ENCODE measurements at regions not wholly inside any gene's neighbourhood (a gene's known extent, or its start where the extent isn't known, plus 50 kb on each side); places are given as distances from the start of the nearest gene placed in this dataset.
"Not testable (repeated sequence)": the region's sequence is repeated elsewhere in the genome, so short reads cannot be mapped to it uniquely, and the experiment has no call there.

GRCh38 chr3:195637473-195638233 lies 53.9 kb upstream of the APOD start:
- H3K9me3 ChIP-seq (ENCODE audit: control insufficient read depth, low read length); H3K14ac ChIP-seq (ENCODE audit: low read length in 2 of 2); H3K79me1 ChIP-seq (replicated peaks; ENCODE audit: low read length, poor library complexity, severe bottlenecking); H3K23ac ChIP-seq (ENCODE audit: low read length in 2 of 2); H3K4ac ChIP-seq (ENCODE audit: low read depth in 1 of 2, low read length in 2 of 2); H3K9ac ChIP-seq (ENCODE audit: low read length); H2BK15ac ChIP-seq (ENCODE audit: low read depth, poor library complexity, severe bottlenecking); H4K8ac ChIP-seq (ENCODE audit: low read length); H2BK5ac ChIP-seq (ENCODE audit: low read depth, low read length, poor library complexity, severe bottlenecking); H2AK5ac ChIP-seq (ENCODE audit: low read length, severe bottlenecking); H2BK120ac ChIP-seq (ENCODE audit: low read depth, low read length); H2BK12ac ChIP-seq (ENCODE audit: low read length in 2 of 2); H3K27ac ChIP-seq (ENCODE audit: low read length, poor library complexity, severe bottlenecking); H2AFZ ChIP-seq (ENCODE audit: low read depth, low read length); H3K27me3 ChIP-seq (ENCODE audit: control insufficient read depth in 1 of 2, insufficient read depth in 1 of 2, low read length in 2 of 2); DNase-seq; H3K18ac ChIP-seq (ENCODE audit: low read depth in 1 of 2, low read length in 2 of 2); H3K4me1 ChIP-seq (ENCODE audit: control insufficient read depth, insufficient read depth, low read depth, low read length); H3K4me3 ChIP-seq (ENCODE audit: insufficient read depth in 1 of 2, low read depth in 1 of 2, low read length in 2 of 2); H3K36me3 ChIP-seq (ENCODE audit: control insufficient read depth in 1 of 2, insufficient read depth in 2 of 2, low read depth in 1 of 2, low read length in 2 of 2); H3K4me2 ChIP-seq (ENCODE audit: low read length, poor library complexity, severe bottlenecking); H4K91ac ChIP-seq (ENCODE audit: low read length): not testable (repeated sequence)
- 85% methylated on average over 3 of the region's 15 CpGs for WGBS

- not testable (repeated sequence) for H2AK5ac ChIP-seq (ENCODE audit: low read length, severe bottlenecking); H2BK12ac ChIP-seq (ENCODE audit: low read length in 2 of 2); H3K23ac ChIP-seq (ENCODE audit: low read length in 2 of 2); H3K4me3 ChIP-seq (ENCODE audit: insufficient read depth in 1 of 2, low read depth in 1 of 2, low read length in 2 of 2); H3K4me2 ChIP-seq (ENCODE audit: low read length, poor library complexity, severe bottlenecking); H3K4ac ChIP-seq (ENCODE audit: low read depth in 1 of 2, low read length in 2 of 2); H3K27me3 ChIP-seq (ENCODE audit: control insufficient read depth in 1 of 2, insufficient read depth in 1 of 2, low read length in 2 of 2); H2BK120ac ChIP-seq (ENCODE audit: low read depth, low read length); H3K4me1 ChIP-seq (ENCODE audit: control insufficient read depth, insufficient read depth, low read depth, low read length); H2BK15ac ChIP-seq (ENCODE audit: low read depth, poor library complexity, severe bottlenecking); H3K9ac ChIP-seq (ENCODE audit: low read length); H3K18ac ChIP-seq (ENCODE audit: low read depth in 1 of 2, low read length in 2 of 2); H4K91ac ChIP-seq (ENCODE audit: low read length); H2BK5ac ChIP-seq (ENCODE audit: low read depth, low read length, poor library complexity, severe bottlenecking); H2AFZ ChIP-seq (ENCODE audit: low read depth, low read length); H3K9me3 ChIP-seq (ENCODE audit: control insufficient read depth, low read length); H3K27ac ChIP-seq (ENCODE audit: low read length, poor library complexity, severe bottlenecking); DNase-seq; H3K79me1 ChIP-seq (replicated peaks; ENCODE audit: low read length, poor library complexity, severe bottlenecking); H3K14ac ChIP-seq (ENCODE audit: low read length in 2 of 2); H3K36me3 ChIP-seq (ENCODE audit: control insufficient read depth in 1 of 2, insufficient read depth in 2 of 2, low read depth in 1 of 2, low read length in 2 of 2); H4K8ac ChIP-seq (ENCODE audit: low read length)
- WGBS: 93% methylated on average over 5 of the region's 7 CpGs
These were observed 53.3 kb upstream of the APOD start for GRCh38 chr3:195637011-195637410.

- not testable (repeated sequence) for H3K4ac ChIP-seq (ENCODE audit: low read depth in 1 of 2, low read length in 2 of 2); H3K4me2 ChIP-seq (ENCODE audit: low read length, poor library complexity, severe bottlenecking); H2AK5ac ChIP-seq (ENCODE audit: low read length, severe bottlenecking); H3K36me3 ChIP-seq (ENCODE audit: control insufficient read depth in 1 of 2, insufficient read depth in 2 of 2, low read depth in 1 of 2, low read length in 2 of 2); H3K23ac ChIP-seq (ENCODE audit: low read length in 2 of 2); H3K18ac ChIP-seq (ENCODE audit: low read depth in 1 of 2, low read length in 2 of 2); H3K27ac ChIP-seq (ENCODE audit: low read length, poor library complexity, severe bottlenecking); H3K4me1 ChIP-seq (ENCODE audit: control insufficient read depth, insufficient read depth, low read depth, low read length); H2BK120ac ChIP-seq (ENCODE audit: low read depth, low read length); H2AFZ ChIP-seq (ENCODE audit: low read depth, low read length); H3K79me1 ChIP-seq (replicated peaks; ENCODE audit: low read length, poor library complexity, severe bottlenecking); H3K14ac ChIP-seq (ENCODE audit: low read length in 2 of 2); H4K8ac ChIP-seq (ENCODE audit: low read length); H3K9me3 ChIP-seq (ENCODE audit: control insufficient read depth, low read length); H3K27me3 ChIP-seq (ENCODE audit: control insufficient read depth in 1 of 2, insufficient read depth in 1 of 2, low read length in 2 of 2); H3K9ac ChIP-seq (ENCODE audit: low read length); H2BK12ac ChIP-seq (ENCODE audit: low read length in 2 of 2); H4K91ac ChIP-seq (ENCODE audit: low read length); DNase-seq; H2BK15ac ChIP-seq (ENCODE audit: low read depth, poor library complexity, severe bottlenecking); H2BK5ac ChIP-seq (ENCODE audit: low read depth, low read length, poor library complexity, severe bottlenecking)
- peak overlapping the region in 1 of 2 experiments; percentile 44 for H3K4me3 ChIP-seq (ENCODE audit: insufficient read depth in 1 of 2, low read depth in 1 of 2, low read length in 2 of 2)
- 94% methylated on average over 11 of the region's 21 CpGs for WGBS
These were observed 52.4 kb upstream of the APOD start for GRCh38 chr3:195635898-195636685.

- H2BK12ac ChIP-seq (ENCODE audit: low read length in 2 of 2); H2AFZ ChIP-seq (ENCODE audit: low read depth, low read length); H3K36me3 ChIP-seq (ENCODE audit: control insufficient read depth in 1 of 2, insufficient read depth in 2 of 2, low read depth in 1 of 2, low read length in 2 of 2); H3K9ac ChIP-seq (ENCODE audit: low read length); H3K27ac ChIP-seq (ENCODE audit: low read length, poor library complexity, severe bottlenecking); H3K23ac ChIP-seq (ENCODE audit: low read length in 2 of 2); H3K79me1 ChIP-seq (replicated peaks; ENCODE audit: low read length, poor library complexity, severe bottlenecking); H3K4me1 ChIP-seq (ENCODE audit: control insufficient read depth, insufficient read depth, low read depth, low read length); H3K14ac ChIP-seq (ENCODE audit: low read length in 2 of 2); H2BK5ac ChIP-seq (ENCODE audit: low read depth, low read length, poor library complexity, severe bottlenecking); H3K4me2 ChIP-seq (ENCODE audit: low read length, poor library complexity, severe bottlenecking); H2BK15ac ChIP-seq (ENCODE audit: low read depth, poor library complexity, severe bottlenecking); H2AK5ac ChIP-seq (ENCODE audit: low read length, severe bottlenecking); H4K8ac ChIP-seq (ENCODE audit: low read length); H3K9me3 ChIP-seq (ENCODE audit: control insufficient read depth, low read length); H3K18ac ChIP-seq (ENCODE audit: low read depth in 1 of 2, low read length in 2 of 2); H3K4me3 ChIP-seq (ENCODE audit: insufficient read depth in 1 of 2, low read depth in 1 of 2, low read length in 2 of 2); H2BK120ac ChIP-seq (ENCODE audit: low read depth, low read length); H4K91ac ChIP-seq (ENCODE audit: low read length); DNase-seq; H3K27me3 ChIP-seq (ENCODE audit: control insufficient read depth in 1 of 2, insufficient read depth in 1 of 2, low read length in 2 of 2); H3K4ac ChIP-seq (ENCODE audit: low read depth in 1 of 2, low read length in 2 of 2): not testable (repeated sequence)
- WGBS: no CpG with 5 or more reads among the region's 64 CpGs
These were observed 51.6 kb upstream of the APOD start for GRCh38 chr3:195635262-195635873.

All from mesenchymal stem cell (in vitro differentiated cells and primary cell).